ENCODE measurements at regions not wholly inside any gene's neighbourhood (a gene's known extent, or its start where the extent isn't known, plus 50 kb on each side); places are given as distances from the start of the nearest gene placed in this dataset.

- H3K4me1 ChIP-seq (ENCODE audit: control insufficient read depth in 2 of 2, insufficient read depth in 1 of 2, low read depth in 1 of 2, low read length in 2 of 2): peaks cover 0 to 4% of the 10 kb centered on the region in 2 donors
- H2BK15ac ChIP-seq (ENCODE audit: low read length): no peak overlapping the region
- H3K9ac ChIP-seq (ENCODE audit: low read depth, low read length, poor library complexity): no peak overlapping the region
- peaks cover 0 to 2% of the 10 kb centered on the region in 2 donors for H3K9me3 ChIP-seq (replicated peaks in 1 of 2; ENCODE audit: control insufficient read depth in 2 of 2, insufficient read depth in 1 of 2, low read depth in 1 of 2, low read length in 2 of 2)
- no peak overlapping the region for H2AFZ ChIP-seq (ENCODE audit: low read length)
- H3K18ac ChIP-seq (ENCODE audit: low read length): no peak overlapping the region
- no peak overlapping the region for H3K4me3 ChIP-seq (ENCODE audit: low read length in 2 of 2)
- no peaks in the 10 kb centered on the region for H3K36me3 ChIP-seq (replicated peaks in 1 of 2; ENCODE audit: control insufficient read depth in 2 of 2, insufficient read depth in 2 of 2, low read length in 2 of 2)
- H3K4me2 ChIP-seq (ENCODE audit: insufficient read depth, low read length, poor library complexity, severe bottlenecking): no peak overlapping the region
- WGBS, 2 donors (ENCODE audit: extremely low coverage in 2 of 2, insufficient read length in 2 of 2, insufficient replicate concordance in 1 of 2): no CpG with 5 or more reads among the region's 3 CpGs
- H3K23ac ChIP-seq (ENCODE audit: low read depth, low read length, poor library complexity): no peak overlapping the region
- peaks cover 0 to 10% (median 0%) of the 10 kb centered on the region in 3 experiments for H3K27me3 ChIP-seq (ENCODE audit: control insufficient read depth in 3 of 3, insufficient read depth in 3 of 3, low read depth in 1 of 3, low read length in 3 of 3)
- no peak overlapping the region for H3K14ac ChIP-seq (ENCODE audit: low read length)
- no peak overlapping the region for H4K8ac ChIP-seq (ENCODE audit: low read depth, low read length)
- no peaks in the 10 kb centered on the region for H3K79me1 ChIP-seq (ENCODE audit: low read depth, low read length)
- no peak overlapping the region for H2BK120ac ChIP-seq (ENCODE audit: low read depth, low read length)
- no peak overlapping the region for H4K91ac ChIP-seq (ENCODE audit: low read depth, low read length, poor library complexity)
- no peak overlapping the region for H2AK5ac ChIP-seq (ENCODE audit: low read depth, low read length)
- no peak overlapping the region for H3K27ac ChIP-seq (replicated peaks; ENCODE audit: low read length)
- no peak overlapping the region for H2BK5ac ChIP-seq (ENCODE audit: low read length)
- DNase-seq (ENCODE audit: low spot score): no peak
- H3K4ac ChIP-seq (ENCODE audit: low read length): no peak overlapping the region
- no peak overlapping the region for H2BK12ac ChIP-seq (ENCODE audit: low read length)
These were observed 53.6 kb upstream of the FMOD start for GRCh38 chr1:203404546-203404945.

- Histone ChIP-seq H3K27me3 (ENCODE audit: control insufficient read depth in 3 of 3, insufficient read depth in 3 of 3, low read depth in 1 of 3, low read length in 3 of 3) (peaks cover 0 to 10% (median 0%) of the 10 kb centered on the region in 3 experiments), H3K9me3 (replicated peaks in 1 of 2; ENCODE audit: control insufficient read depth in 2 of 2, insufficient read depth in 1 of 2, low read depth in 1 of 2, low read length in 2 of 2) (peaks cover 0 to 2% of the 10 kb centered on the region in 2 donors), H3K36me3 (replicated peaks in 1 of 2; ENCODE audit: control insufficient read depth in 2 of 2, insufficient read depth in 2 of 2, low read length in 2 of 2) (no peaks in the 10 kb centered on the region), H2BK15ac (ENCODE audit: low read length) (no peak overlapping the region), H3K4ac (ENCODE audit: low read length) (no peak overlapping the region), H3K23ac (ENCODE audit: low read depth, low read length, poor library complexity) (no peak overlapping the region), H2BK5ac (ENCODE audit: low read length) (no peak overlapping the region), H4K91ac (ENCODE audit: low read depth, low read length, poor library complexity) (no peak overlapping the region), H2AK5ac (ENCODE audit: low read depth, low read length) (no peak overlapping the region), H3K9ac (ENCODE audit: low read depth, low read length, poor library complexity) (no peak overlapping the region), H3K4me1 (ENCODE audit: control insufficient read depth in 2 of 2, insufficient read depth in 1 of 2, low read depth in 1 of 2, low read length in 2 of 2) (peaks cover 0 to 4% of the 10 kb centered on the region in 2 donors), H3K14ac (ENCODE audit: low read length) (no peak overlapping the region), H2BK120ac (ENCODE audit: low read depth, low read length) (no peak overlapping the region), H3K27ac (replicated peaks; ENCODE audit: low read length) (no peak overlapping the region), H3K79me1 (ENCODE audit: low read depth, low read length) (no peaks in the 10 kb centered on the region), H2BK12ac (ENCODE audit: low read length) (no peak overlapping the region), H3K4me3 (ENCODE audit: low read length in 2 of 2) (no peak overlapping the region), H2AFZ (ENCODE audit: low read length) (no peak overlapping the region), H3K4me2 (ENCODE audit: insufficient read depth, low read length, poor library complexity, severe bottlenecking) (no peak overlapping the region), H4K8ac (ENCODE audit: low read depth, low read length) (no peak overlapping the region), H3K18ac (ENCODE audit: low read length) (no peak overlapping the region)
- WGBS, 2 donors (ENCODE audit: extremely low coverage in 2 of 2, insufficient read length in 2 of 2, insufficient replicate concordance in 1 of 2): no CpG with 5 or more reads among the region's 5 CpGs
- no peak for DNase-seq (ENCODE audit: low spot score)
These were observed 54.9 kb upstream of the FMOD start for GRCh38 chr1:203405703-203406438.

GRCh38 chr1:203406446-203407045, 55.6 kb upstream of the FMOD start:
- no peak overlapping the region for H3K18ac ChIP-seq (ENCODE audit: low read length)
- peaks cover 0 to 4% of the 10 kb centered on the region in 2 donors for H3K4me1 ChIP-seq (ENCODE audit: control insufficient read depth in 2 of 2, insufficient read depth in 1 of 2, low read depth in 1 of 2, low read length in 2 of 2)
- H3K4ac ChIP-seq (ENCODE audit: low read length): no peak overlapping the region
- no peak overlapping the region for H4K8ac ChIP-seq (ENCODE audit: low read depth, low read length)
- H2AK5ac ChIP-seq (ENCODE audit: low read depth, low read length): no peak overlapping the region
- no peak overlapping the region for H3K27ac ChIP-seq (replicated peaks; ENCODE audit: low read length)
- H3K14ac ChIP-seq (ENCODE audit: low read length): no peak overlapping the region
- no peak overlapping the region for H2BK120ac ChIP-seq (ENCODE audit: low read depth, low read length)
- H3K79me1 ChIP-seq (ENCODE audit: low read depth, low read length): no peaks in the 10 kb centered on the region
- no peak for DNase-seq (ENCODE audit: low spot score)
- no CpG with 5 or more reads among the region's 7 CpGs for WGBS, 2 donors (ENCODE audit: extremely low coverage in 2 of 2, insufficient read length in 2 of 2, insufficient replicate concordance in 1 of 2)
- H3K23ac ChIP-seq (ENCODE audit: low read depth, low read length, poor library complexity): no peak overlapping the region
- no peak overlapping the region for H3K4me2 ChIP-seq (ENCODE audit: insufficient read depth, low read length, poor library complexity, severe bottlenecking)
- H2BK5ac ChIP-seq (ENCODE audit: low read length): no peak overlapping the region
- H4K91ac ChIP-seq (ENCODE audit: low read depth, low read length, poor library complexity): no peak overlapping the region
- H3K9ac ChIP-seq (ENCODE audit: low read depth, low read length, poor library complexity): no peak overlapping the region
- no peaks in the 10 kb centered on the region for H3K36me3 ChIP-seq (replicated peaks in 1 of 2; ENCODE audit: control insufficient read depth in 2 of 2, insufficient read depth in 2 of 2, low read length in 2 of 2)
- H2AFZ ChIP-seq (ENCODE audit: low read length): no peak overlapping the region
- no peak overlapping the region for H3K4me3 ChIP-seq (ENCODE audit: low read length in 2 of 2)
- no peak overlapping the region for H2BK15ac ChIP-seq (ENCODE audit: low read length)
- H3K27me3 ChIP-seq (ENCODE audit: control insufficient read depth in 3 of 3, insufficient read depth in 3 of 3, low read depth in 1 of 3, low read length in 3 of 3): peaks cover 0 to 10% (median 0%) of the 10 kb centered on the region in 3 experiments
- H3K9me3 ChIP-seq (replicated peaks in 1 of 2; ENCODE audit: control insufficient read depth in 2 of 2, insufficient read depth in 1 of 2, low read depth in 1 of 2, low read length in 2 of 2): peaks cover 0 to 2% of the 10 kb centered on the region in 2 donors
- no peak overlapping the region for H2BK12ac ChIP-seq (ENCODE audit: low read length)

GRCh38 chr1:203407296-203407695, 56.4 kb upstream of the FMOD start:
- Histone ChIP-seq H3K27ac (replicated peaks; ENCODE audit: low read length) (no peak overlapping the region), H3K36me3 (replicated peaks in 1 of 2; ENCODE audit: control insufficient read depth in 2 of 2, insufficient read depth in 2 of 2, low read length in 2 of 2) (no peaks in the 10 kb centered on the region), H3K14ac (ENCODE audit: low read length) (no peak overlapping the region), H3K4me1 (ENCODE audit: control insufficient read depth in 2 of 2, insufficient read depth in 1 of 2, low read depth in 1 of 2, low read length in 2 of 2) (peaks cover 0 to 4% of the 10 kb centered on the region in 2 donors), H3K18ac (ENCODE audit: low read length) (no peak overlapping the region), H3K23ac (ENCODE audit: low read depth, low read length, poor library complexity) (no peak overlapping the region), H2BK12ac (ENCODE audit: low read length) (no peak overlapping the region), H3K4me2 (ENCODE audit: insufficient read depth, low read length, poor library complexity, severe bottlenecking) (no peak overlapping the region), H2BK120ac (ENCODE audit: low read depth, low read length) (no peak overlapping the region), H3K9ac (ENCODE audit: low read depth, low read length, poor library complexity) (no peak overlapping the region), H3K4me3 (ENCODE audit: low read length in 2 of 2) (no peak overlapping the region), H4K91ac (ENCODE audit: low read depth, low read length, poor library complexity) (no peak overlapping the region), H4K8ac (ENCODE audit: low read depth, low read length) (no peak overlapping the region), H2AK5ac (ENCODE audit: low read depth, low read length) (no peak overlapping the region), H3K27me3 (ENCODE audit: control insufficient read depth in 3 of 3, insufficient read depth in 3 of 3, low read depth in 1 of 3, low read length in 3 of 3) (peaks cover 0 to 6% (median 0%) of the 10 kb centered on the region in 3 experiments), H2BK15ac (ENCODE audit: low read length) (no peak overlapping the region), H3K4ac (ENCODE audit: low read length) (no peak overlapping the region), H2AFZ (ENCODE audit: low read length) (no peak overlapping the region), H3K9me3 (replicated peaks in 1 of 2; ENCODE audit: control insufficient read depth in 2 of 2, insufficient read depth in 1 of 2, low read depth in 1 of 2, low read length in 2 of 2) (peaks cover 0 to 2% of the 10 kb centered on the region in 2 donors), H2BK5ac (ENCODE audit: low read length) (no peak overlapping the region), H3K79me1 (ENCODE audit: low read depth, low read length) (no peaks in the 10 kb centered on the region)
- WGBS, 2 donors (ENCODE audit: extremely low coverage in 2 of 2, insufficient read length in 2 of 2, insufficient replicate concordance in 1 of 2): no CpG with 5 or more reads among the region's 1 CpG
- DNase-seq (ENCODE audit: low spot score): no peak

All from neuronal stem cell (in vitro differentiated cells).